NCI-H2171 treated with DMSO at 0.1 percent for 48 hours (cell line): ENCODE measurements at regions not wholly inside any gene's neighbourhood (a gene's known extent, or its start where the extent isn't known, plus 50 kb on each side); places are given as distances from the start of the nearest gene placed in this dataset.

ENCODE experiments used
- DNase-seq: peaks from one replicate; lab custom pipeline; 2025; lab: John Stamatoyannopoulos, UW

DNA sequence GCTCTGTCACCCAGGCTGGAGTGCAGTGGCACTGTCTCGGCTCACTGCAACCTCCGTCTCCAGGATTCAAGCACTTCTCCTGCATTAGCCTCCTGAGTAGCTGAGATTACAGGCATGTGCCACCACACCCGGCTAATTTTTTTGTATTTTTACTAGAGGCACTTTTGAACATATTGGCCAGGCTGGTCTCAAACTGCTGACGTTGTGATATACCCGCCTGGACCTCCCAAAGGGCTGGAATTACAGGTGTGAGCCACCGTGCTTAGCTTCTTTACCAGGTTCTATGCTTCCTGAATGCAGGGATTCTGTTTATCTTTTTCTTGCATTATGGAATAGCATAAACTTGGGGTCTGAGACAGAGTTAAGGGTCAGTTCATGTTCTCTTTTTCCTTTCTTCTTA is 317.9 kb upstream of the RBFOX1 start:
- DNase-seq = no peak

DNA sequence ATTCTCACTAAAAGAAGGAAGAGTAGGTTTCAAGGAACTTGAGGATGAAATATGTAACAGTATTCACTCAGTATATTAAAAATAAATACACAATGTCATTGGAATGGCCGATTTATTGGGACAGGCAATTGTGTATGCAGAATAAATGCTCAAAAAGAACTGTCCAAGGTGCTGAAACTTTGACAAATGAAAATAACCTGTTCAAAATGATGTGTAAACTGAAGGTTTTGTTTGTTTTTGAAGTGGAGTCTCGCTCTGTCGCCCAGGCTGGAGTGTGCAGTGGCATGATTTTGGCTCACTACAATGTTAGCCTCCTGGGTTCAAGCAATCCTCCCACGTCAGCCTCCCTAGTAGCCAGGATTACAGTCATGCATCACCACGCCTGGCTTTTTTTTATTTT is 318.7 kb upstream of the RBFOX1 start:
- no peak for DNase-seq

DNA sequence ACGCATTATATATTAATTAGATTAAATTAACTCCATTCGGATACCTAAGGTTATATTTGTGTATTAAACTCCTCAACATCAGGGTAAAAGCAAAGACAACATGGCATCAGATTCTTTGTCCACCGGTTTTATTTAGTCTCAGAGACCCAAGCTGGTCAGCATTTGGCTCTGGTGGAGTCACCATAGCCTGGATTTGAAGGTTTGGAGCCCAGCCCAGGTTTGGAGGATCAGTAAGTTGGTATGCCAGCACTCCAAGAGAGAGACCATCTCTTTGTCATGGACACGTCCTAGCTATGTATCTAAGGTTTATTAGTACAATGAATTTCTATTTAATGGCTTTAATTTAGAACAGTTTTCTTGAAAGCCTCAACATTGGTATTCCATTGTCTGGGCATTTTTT is 328.4 kb upstream of the RBFOX1 start:
- no peak for DNase-seq

DNA sequence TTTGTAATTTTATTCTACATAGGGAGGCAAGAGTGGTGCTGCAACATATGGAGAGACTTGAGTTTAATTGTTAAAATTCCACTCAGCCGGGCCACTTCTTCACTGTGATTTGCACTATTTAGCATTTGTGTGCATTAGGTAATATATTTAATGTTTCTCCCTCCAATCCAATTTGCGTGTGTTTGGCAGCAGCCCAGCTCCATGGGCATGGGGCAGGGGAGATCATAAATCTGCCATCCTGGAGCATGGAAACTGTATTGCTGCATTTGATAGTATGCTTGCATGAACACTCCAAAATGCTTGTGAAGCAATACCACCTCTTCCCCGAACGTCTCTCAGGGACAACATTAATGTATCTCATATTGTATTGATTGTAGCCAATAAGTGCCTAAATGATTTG is 339.1 kb upstream of the RBFOX1 start:
- peak; percentile 6 for DNase-seq

DNA sequence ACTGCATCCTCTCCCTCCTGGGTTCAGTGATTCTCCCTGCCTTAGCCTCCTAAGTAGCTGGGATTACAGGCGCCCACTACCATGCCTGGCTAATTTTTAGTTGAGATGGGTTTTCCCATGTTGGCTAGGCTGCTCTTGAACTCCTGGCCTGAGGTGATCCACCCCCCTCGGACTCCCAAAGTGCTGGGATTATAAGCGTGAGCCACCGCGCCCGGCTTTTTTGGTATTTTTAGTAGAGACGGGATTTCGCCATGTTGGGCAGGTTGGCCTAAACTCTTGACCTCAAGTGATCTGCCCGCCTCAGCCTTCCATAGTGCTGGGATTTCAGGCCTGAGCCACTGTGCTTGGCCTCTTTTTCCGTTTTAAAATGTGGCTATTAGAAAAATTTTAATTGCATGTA is 343.8 kb upstream of the RBFOX1 start:
- DNase-seq = no peak

DNA sequence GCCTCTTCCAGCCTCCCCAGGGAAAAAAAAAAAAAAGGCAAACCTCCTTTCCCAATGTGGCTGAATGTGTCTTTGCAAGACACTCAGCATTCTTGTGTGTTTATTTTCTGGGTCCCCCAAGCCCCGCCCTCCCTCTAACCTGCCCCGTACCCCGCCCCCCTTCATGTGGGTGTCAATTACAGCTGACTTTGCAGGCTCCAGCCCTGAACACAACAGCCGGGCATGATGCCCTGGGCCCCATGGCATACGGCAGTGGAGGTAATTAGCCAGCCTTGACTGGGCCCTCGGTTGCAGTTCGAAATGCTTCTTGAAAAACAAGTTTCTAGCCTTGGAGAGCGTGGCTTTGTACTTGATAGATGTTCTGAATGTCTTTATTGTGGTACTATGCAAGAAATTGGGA is 354.7 kb upstream of the RBFOX1 start:
- DNase-seq = peak; percentile 67

DNA sequence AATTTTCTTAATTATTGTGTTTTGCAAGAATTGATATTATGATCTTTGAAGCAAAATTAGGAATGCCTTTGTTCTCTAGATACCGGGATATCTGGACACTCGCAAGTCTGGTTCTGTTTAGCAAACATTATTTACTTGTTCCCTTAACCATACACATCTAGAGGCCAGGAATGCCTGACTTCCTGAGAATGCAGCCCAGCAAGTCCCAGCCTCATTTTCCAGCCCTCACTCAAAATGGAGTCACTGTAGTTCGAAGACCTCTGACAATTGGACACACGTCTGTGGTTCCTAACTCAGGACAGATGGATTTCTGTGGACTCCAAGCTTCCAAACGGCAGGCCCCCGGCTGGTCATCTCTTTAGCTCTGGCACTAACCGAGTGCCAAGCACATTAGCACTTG is 355.4 kb upstream of the RBFOX1 start:
- no peak for DNase-seq

DNA sequence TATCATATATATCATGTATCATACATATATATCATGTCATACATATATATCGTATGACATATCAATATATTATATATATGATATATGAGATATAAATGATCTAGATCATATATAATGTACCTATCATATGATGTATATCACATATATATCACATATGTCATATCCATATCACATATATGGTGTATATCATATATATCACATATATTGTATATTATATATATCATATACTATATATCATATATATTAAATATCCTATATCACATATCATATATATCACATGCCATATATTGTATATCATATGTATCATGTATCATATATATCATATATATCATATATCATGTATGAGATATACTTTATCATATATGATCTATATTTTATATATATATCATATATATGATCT is 355.9 kb upstream of the RBFOX1 start:
- no peak for DNase-seq

DNA sequence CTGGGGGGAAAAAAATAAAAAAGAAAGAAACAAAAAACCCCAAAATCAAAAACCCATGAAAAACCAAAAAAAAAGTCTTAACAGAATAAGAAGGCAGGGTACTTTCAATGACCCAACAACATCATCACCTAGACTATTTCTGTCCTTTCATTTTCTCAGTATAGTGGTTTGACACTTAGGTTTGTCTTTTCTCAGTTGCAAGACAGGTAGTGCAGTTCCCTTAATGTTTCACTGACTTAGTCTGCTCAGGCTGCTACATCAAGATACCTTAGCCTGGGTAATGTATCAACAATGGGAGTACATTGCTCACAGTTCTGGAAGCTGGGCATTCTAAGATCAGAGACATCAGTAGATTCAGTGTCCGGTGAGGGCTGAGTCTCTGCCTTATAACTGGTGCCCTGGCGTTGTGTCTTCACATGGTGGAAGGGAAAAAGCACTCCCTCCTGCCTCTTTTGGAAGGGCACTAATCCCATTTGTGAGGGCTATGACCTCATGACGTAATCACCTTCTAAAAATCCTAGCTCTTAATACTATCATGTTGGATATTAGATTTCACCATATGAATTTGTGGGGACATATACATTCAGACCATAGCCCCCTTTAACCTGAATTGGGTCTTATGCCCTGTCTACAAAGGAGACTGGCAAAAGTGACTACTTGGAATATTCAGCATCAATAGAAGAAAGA is 362.3 kb upstream of the RBFOX1 start:
- DNase-seq = no peak

DNA sequence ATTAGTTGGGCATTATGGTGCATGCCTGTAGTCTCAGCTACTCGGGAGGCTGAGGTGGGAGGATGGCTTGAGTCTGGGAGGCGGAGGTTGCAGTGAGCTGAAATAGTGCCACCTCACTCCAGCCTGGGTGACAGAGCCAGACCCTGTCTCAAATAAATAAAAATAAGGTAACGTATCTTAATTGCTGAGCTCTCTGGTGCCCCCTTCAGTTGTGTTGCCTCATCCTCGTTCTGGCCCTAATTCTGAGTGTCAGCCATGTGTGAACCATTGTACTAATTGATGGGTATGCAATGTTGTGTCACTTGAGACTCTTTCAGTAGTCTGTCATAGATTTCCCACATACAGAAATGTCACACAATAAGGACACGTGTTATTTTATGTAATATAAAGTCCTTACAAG is 363.1 kb upstream of the RBFOX1 start:
- no peak for DNase-seq

DNA sequence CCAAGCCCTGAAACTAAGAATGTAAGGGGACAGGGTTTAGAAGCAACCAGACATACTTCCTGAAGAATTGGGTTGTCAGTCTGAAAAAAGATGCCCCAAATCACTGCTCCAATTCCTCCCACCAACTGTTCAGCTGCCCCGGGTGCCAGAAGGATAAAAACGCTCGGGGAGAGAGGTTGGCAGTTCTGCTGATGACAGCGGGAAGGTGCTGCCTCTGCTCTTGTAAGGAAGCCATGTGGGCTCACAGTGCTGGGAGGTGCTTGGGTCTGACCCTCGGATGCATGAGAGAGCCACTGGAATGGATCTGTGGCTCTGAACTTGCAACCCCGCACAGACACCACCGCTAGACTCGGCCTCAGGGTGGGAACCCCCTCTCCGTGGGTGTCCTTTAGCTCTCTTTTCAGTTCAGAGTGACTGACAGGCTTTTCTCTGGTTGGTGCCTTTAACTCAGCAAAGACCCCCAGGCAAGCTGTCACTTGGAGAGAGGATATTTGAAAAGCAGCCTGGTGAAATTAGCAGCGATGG is 364.8 kb upstream of the RBFOX1 start:
- no peak for DNase-seq

DNA sequence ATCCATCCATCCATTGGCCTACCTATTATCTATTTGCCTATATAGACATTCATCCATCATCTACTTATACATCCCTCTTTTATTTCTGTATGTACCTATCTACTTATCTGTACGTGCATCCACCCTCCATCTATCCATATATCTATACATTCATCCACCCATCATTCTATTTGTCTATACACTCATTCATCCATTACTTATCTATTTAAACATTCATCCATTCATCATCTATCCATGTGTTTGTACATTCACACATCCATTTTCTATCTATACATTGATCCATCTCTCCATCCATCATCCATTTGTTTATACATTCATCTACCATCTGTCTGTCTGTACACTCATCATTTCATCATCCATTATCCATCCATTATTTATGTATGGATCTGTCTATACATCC is 365.7 kb upstream of the RBFOX1 start:
- DNase-seq = no peak

DNA sequence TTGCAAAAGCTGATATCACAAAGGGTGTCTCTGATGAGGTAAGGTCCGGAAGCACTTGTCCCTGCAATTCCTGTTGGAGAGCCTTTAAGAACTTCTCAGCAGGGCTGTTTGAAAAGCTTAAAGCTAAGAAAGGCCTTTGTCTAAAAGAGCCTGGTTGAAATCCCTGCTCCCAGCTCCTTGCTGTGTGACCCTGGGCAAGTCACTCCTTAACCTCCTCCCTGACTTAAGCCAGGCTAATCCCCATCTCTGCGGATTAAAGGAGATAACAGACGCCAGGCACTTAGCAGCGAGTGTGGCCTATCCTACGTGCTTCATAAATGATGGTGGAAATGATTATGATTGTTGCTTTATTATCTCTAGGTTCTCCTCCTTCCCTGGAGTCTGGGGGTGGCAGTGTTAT is 368.0 kb upstream of the RBFOX1 start:
- no peak for DNase-seq

DNA sequence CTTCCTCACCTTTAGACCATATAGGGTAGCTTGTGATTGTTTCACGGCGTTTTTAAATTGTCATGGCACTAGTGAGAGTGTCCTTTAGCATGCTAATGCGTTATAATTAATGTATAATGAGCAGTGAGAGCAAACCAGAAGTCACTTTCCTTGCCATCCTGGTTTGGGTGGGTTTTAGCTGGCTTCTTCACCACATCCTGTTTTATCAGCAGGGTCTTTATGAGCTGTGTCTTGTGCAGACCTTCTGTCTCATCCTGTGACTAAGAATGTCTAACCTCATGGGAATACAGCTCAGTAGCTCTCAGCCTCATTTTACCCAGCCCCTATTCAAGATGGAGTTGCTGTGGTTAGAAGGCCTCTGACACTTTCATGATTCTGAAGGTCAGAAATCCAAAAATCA is 370.9 kb upstream of the RBFOX1 start:
- no peak for DNase-seq

DNA sequence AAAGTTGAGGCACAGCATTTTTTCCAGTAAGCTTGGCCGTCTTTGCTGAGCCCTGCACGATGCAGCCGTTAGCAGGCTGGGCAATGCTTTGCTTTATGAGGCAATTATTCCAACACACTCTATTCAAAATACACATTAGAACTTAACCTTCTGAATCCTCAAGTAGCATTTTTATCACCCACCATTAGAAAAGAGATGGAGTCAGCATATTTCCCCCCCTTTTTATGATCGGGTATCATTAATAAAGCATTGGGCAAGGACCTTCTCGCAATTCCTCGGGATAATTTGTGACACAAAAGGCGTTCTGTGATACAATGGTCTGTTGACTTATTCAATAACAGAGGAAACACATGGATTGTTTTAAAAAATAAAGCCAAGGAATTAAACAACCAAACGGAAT is 374.5 kb upstream of the RBFOX1 start:
- DNase-seq = no peak

DNA sequence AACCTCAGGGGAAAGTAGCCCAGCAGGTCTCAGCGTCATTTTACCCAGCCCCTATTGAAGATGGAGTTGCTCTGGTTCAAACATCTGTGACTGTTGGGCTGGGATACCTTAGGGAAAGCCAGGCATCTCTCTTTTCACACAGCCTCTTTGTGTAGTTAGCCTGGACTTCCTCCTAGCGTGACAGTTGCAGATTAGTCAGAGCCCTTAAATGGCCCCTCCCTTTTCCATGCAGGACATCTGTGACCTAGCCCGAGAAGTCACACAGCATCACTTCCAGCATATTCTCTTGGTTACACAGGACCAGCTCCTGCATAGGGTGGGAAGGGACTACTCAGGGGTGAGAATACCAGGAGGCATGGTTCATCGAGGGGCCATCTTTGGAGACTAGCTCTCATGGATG is 375.0 kb upstream of the RBFOX1 start:
- no peak for DNase-seq

DNA sequence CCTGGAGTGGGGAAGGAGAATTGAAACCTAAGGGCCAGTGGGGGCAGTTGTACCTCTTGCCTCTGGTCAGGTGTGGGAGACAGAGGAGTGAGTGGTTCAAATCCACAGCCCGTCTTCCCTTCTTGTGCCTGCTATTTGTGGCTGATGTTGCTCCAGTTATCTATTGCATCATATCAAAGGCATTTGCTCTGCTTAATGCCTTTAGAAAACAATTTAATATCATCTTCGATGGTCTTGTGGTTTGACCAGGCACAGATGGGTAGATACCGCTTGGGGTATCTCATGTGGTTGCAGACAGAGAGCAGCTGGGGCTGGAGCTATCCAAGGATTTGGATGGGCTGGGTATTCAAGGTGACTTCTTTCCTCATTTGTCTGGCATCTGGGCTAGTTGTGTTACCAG is 376.1 kb upstream of the RBFOX1 start:
- no peak for DNase-seq

DNA sequence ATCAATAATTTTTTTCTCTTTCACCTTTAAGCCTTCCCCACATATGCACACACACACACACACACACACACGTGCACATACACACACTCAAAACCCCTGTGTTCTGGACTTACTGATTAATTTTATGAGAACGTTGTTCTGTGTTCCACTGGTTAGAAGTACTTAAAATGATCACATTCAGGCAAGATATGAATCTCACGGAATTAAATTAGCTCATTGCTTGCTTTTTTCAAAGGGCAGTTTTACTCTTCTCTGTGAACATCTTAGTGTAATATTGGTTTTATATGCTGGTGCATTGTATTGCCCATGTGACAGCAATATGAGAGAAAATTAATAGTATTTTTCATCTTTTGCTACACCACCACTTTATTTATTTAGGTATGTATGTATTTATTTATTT is 377.3 kb upstream of the RBFOX1 start:
- no peak for DNase-seq

DNA sequence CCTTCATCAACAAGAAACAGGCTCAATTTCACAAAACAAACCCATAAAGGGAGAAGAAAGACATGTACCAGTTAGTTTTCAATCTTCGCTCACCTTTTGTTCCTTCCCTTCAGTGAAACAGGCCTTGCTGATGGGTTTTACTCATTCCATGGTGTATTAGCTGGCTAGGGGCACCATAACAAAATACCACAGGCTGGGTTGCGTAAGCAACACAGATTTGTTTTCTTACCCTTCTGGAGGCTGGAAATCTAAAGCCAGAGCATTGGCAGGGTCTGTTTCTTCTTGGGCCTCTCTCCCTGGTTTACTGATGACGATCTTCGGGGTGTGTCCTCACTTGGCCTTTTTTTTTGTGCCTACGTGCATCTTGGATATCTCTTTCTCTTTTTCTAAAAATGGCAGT is 383.4 kb upstream of the RBFOX1 start:
- DNase-seq = no peak

DNA sequence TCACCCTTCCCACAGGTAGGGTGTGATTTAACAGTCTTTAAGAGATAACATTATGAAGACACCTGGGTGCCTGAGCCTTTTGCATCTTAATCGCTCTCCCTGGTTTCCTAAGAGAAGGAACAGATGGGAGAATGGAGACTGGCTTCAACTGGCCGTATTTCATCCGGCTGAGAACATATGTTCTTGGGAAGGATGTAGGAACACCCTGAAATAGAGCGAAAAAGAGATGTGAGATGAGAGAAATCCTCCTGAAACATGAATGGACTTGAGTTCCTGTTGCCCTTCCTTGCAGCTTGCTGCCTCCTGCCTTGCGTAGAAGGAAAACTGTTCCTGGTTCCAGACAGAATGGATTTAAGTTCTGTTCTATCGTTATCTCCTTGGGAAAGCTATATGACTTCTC is 385.4 kb upstream of the RBFOX1 start:
- DNase-seq = peak; percentile 2

DNA sequence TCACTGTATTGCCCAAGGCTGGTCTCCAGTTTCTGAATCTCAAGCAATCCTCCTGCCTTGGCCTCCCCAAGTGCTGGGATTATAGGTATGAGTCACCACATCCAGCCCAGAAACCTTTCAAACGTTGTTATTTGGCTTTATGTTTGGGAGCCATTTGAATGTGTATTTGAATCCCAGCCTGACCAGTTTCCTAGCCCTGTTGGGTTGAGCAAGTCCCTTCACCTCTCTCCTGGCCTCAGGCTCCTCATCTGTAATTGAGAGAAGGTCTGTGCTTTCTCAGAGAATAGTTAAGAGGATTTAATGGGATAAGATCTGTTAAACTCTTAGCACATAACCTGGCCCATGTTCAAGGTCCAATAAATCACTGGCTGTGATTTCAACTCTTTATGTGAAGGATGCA is 385.8 kb upstream of the RBFOX1 start:
- DNase-seq = no peak

DNA sequence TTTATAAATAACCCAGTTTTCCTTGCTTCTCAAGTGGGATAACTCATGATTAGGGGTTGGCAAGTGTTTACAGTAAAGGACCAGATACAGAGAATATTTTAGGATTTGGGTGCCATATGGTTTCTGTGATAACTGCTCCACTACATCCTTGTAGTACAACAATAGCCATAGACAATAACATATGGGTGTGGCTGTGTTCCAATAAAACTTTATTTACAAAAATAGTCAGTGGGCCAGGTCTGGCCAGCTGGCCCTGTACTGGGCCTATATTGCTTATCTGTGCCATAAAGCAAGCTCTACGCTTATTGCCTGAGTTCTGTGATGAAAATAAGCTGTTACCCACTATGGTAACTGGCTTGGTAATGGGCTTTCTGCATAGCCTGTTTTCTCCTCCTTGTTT is 386.5 kb upstream of the RBFOX1 start:
- DNase-seq = no peak

DNA sequence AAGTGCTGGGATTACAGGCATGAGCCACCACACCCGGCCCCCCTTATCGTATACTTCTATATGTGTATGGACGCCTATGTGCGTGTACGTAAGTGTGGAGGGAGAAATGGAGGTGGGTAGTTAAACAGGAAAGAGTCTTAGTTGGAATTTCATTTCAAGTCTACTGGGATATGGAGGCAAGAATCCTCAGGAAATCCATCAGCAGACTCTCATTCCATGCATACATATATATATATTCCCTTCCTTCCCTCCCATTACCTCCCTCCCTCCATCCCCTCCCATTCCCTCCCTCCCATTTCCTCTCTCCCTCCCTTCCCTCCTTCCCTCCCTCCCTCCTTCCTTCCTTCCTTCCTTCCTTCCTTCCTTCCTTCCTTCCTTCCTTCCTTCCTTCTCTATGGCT is 391.7 kb upstream of the RBFOX1 start:
- DNase-seq = no peak

DNA sequence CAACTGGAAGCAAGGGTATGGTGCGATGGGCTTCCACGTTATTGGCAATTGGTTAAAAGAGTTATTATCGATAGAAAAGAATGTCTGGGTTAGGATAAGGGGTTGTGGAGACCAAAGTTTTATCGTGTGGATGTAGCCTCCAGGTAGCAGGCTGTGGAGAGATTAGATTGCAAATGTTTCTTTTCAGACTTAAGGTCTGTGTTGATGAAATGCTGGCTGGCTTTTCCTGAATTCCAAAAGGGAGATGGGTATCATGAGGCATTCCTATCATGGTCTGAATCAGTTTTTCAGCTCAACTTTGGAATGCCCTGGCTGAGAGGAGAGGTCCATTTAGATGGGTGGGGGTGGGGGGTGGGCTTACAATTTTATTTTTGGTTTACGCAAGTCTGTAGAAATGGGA is 395.0 kb upstream of the RBFOX1 start:
- no peak for DNase-seq
